Putamen (tissue), 1 donor: ENCODE measurements at regions not wholly inside any gene's neighbourhood (a gene's known extent, or its start where the extent isn't known, plus 50 kb on each side); places are given as distances from the start of the nearest gene placed in this dataset.

Experiments
- DNase-seq: peaks from one replicate; pipeline ENCODE4 v3.0.0-alpha.2; 2016; ENCODE audit warnings: low spot score

DNA sequence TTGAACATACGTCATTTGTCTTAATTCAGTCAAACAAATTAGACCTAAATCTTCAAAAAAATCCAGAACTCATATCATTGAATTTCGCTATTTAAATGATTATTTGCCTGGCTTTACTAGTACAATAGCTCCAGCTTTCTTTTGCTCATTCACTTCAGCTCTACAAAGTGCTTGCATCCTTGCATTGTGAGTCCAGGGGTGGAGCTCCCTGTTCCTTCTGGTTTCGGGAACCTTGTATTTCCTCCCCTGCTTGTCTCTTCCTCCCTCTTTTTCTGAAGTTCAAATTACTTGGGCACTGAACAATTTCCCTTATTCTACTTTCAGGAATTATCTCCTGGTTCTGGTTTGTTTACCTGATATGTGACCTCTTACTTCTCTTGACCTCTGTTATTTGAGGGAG is 58.1 kb upstream of the KITLG start:
- no peak for DNase-seq

DNA sequence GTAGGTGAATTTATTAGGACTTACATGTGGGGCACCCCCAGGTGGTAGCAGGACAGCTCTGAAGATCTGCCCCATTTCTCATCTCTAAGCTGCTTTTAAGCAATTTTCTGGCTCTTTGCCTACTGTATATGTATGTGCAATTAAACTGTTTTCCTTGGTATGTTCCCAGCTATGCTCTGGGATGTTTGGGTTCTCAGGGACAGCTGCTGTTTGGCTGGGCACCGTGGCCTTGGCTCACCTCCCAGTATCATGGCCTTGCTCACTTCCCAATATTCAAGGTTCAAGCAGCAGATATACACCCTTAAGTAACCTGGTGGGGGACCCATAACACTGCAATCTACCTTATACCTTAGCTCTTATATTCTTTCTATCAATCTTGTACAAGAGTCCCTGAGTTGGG is 53.7 kb upstream of the KITLG start:
- DNase-seq = no peak

DNA sequence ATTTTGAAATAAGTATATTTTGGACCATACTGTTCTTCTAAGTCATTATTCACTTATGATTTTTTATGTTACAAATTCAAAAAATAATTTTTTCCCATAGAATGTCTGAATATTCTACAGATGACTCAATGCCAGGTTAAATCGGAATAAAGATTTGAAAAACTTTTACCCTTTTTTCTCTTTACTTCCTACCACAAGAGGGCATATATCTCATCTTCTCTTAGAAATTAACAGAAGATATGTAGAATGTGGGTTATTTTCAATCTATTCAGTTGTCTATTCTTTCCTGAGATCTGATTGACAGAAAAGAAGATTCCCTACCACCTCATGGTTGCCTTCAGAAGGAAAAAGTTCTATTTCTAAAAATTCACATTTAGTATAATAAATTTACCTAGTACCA is 53.0 kb upstream of the KITLG start:
- DNase-seq = no peak

DNA sequence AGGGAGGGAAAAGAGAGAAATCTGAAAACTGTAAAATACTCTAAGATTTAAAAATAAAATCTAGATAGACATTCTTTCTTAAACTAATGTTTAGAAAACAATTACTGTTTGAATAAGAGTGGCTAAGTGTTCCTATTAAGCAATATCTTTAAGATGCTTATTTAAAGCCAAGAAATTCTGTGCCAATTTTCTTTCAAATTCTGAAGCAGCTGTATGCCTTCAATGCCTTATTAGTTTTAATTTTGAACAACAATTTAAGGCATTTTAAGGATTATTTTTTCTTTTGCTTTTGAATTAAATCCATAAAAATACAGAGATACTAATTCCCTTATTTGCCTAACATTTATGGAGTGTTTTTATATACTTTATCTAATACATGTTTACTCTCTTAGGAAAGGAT is 50.3 kb upstream of the KITLG start:
- DNase-seq = no peak
